ENCODE measurements at regions not wholly inside any gene's neighbourhood (a gene's known extent, or its start where the extent isn't known, plus 50 kb on each side); places are given as distances from the start of the nearest gene placed in this dataset.

DNA sequence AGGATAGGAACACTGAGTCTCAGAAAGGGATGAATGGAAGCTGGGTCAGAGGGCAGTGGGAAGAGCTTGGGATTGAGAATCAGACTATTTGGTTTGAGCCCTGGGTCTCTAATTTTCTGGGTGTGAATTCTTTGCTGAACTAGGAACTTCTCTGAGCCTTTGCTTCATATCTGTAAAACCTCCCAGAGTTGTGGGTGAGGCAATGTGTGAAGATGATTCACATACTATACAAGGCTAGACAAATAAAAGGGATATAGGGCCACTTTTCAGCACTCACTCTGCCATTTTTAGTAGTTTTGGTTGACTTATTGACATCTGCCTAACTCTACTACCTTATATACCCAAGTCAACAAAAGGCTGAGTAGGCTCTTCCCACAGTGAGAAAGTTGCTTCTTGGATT, 77.7 kb upstream of the JUN start:
- TF ChIP-seq, protein P1, sequence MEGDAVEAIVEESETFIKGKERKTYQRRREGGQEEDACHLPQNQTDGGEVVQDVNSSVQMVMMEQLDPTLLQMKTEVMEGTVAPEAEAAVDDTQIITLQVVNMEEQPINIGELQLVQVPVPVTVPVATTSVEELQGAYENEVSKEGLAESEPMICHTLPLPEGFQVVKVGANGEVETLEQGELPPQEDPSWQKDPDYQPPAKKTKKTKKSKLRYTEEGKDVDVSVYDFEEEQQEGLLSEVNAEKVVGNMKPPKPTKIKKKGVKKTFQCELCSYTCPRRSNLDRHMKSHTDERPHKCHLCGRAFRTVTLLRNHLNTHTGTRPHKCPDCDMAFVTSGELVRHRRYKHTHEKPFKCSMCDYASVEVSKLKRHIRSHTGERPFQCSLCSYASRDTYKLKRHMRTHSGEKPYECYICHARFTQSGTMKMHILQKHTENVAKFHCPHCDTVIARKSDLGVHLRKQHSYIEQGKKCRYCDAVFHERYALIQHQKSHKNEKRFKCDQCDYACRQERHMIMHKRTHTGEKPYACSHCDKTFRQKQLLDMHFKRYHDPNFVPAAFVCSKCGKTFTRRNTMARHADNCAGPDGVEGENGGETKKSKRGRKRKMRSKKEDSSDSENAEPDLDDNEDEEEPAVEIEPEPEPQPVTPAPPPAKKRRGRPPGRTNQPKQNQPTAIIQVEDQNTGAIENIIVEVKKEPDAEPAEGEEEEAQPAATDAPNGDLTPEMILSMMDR (IDR thresholded peaks at IDR 0.05; ENCODE audit: poor library complexity), result no peak
- TF ChIP-seq EZH2phosphoT487 (IDR thresholded peaks at IDR 0.05; ENCODE audit: low read depth, severe bottlenecking, unreplicated experiment), result no peak

Data from hepatocyte (in vitro differentiated cells).